ENCODE measurements at regions not wholly inside any gene's neighbourhood (a gene's known extent, or its start where the extent isn't known, plus 50 kb on each side); places are given as distances from the start of the nearest gene placed in this dataset.
A peak's percentile ranks its signal among the peaks of the same experiment; 100 is the strongest.
"Not testable (repeated sequence)": the region's sequence is repeated elsewhere in the genome, so short reads cannot be mapped to it uniquely, and the experiment has no call there.

DNA sequence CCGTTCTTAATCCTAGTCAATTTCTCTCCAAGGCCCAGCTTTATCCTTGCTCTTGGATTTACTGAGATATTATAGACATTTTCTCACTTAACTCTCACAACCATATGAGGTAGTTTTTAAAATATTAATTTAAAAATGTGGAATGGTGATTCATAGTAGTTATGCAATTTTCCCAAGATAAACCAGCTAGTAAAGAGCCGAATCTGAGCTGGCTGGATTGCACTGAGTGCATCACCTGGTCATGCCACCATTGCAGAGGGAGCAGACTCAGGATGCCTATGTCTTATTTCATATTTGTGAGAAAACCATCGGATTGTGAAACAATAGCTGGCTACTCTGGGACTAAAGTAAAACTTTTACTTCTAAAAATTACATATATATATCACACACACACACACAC, 494.0 kb downstream of the KCNT2 start:
- Histone ChIP-seq H3K4me1 (peaks cover 5 to 7% of the 10 kb centered on the region in 2 donors), H3K9me3 (no peaks in the 10 kb centered on the region), H3K4me3 (replicated peaks in 1 of 3) (no peak overlapping the region), H3K27ac (peak overlapping the region in 1 of 3 donors; percentile 81), H3K27me3 (no peaks in the 10 kb centered on the region), H3K36me3 (no peaks in the 10 kb centered on the region)
- WGBS, 2 donors, result 77 to 86% methylated on average over 3 of the region's 3 CpGs
- intact Hi-C loops (cut with DNase I), result no loop called here
- DNase-seq, result no peak
- TF ChIP-seq POLR2A (IDR thresholded peaks at IDR 0.05) (no peak), CTCF (IDR thresholded peaks at IDR 0.05) (no peak)

- H3K27ac ChIP-seq; DNase-seq; H3K4me3 ChIP-seq (replicated peaks in 1 of 3); H3K36me3 ChIP-seq; H3K4me1 ChIP-seq; intact Hi-C loops (cut with DNase I); H3K9me3 ChIP-seq; H3K27me3 ChIP-seq: not testable (repeated sequence)
- 87 to 90% methylated on average over 5 of the region's 5 CpGs for WGBS, 2 donors
Measured at GRCh38 chr1:196108990-196109389, 499.2 kb downstream of the KCNT2 start.

DNA sequence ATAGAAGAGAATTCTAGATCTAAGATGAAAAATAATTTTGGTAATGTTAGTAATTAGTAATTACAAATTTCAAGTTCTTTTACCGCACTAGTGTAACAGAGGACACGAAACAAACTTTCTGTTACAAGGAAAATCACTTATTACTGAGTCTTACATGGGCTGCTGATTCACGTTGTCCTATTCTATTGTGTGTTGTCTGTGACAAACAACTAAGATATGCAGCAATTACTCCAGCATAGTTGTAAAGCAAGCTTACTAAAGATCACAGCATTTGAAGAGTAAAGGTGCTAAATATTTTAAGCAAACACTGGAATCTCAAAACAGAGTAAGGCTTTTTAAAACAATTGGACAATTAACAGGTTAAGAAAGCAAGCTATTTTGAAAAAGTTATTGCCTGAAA, 502.3 kb downstream of the KCNT2 start:
- Histone ChIP-seq H3K27ac (no peak overlapping the region), H3K9me3 (no peaks in the 10 kb centered on the region), H3K4me1 (no peaks in the 10 kb centered on the region), H3K4me3 (replicated peaks in 1 of 3) (no peak overlapping the region), H3K36me3 (no peaks in the 10 kb centered on the region), H3K27me3 (no peaks in the 10 kb centered on the region)
- DNase-seq, result no peak
- 68% methylated on average over 3 of the region's 3 CpGs for WGBS, 2 donors
- TF ChIP-seq CTCF (IDR thresholded peaks at IDR 0.05) (no peak), POLR2A (IDR thresholded peaks at IDR 0.05) (no peak)
- intact Hi-C loops (cut with DNase I), result no loop called here

- Histone ChIP-seq H3K27me3 (no peaks in the 10 kb centered on the region), H3K4me1 (no peaks in the 10 kb centered on the region), H3K4me3 (replicated peaks in 1 of 3) (no peak overlapping the region), H3K36me3 (no peaks in the 10 kb centered on the region), H3K27ac (no peak overlapping the region), H3K9me3 (no peaks in the 10 kb centered on the region)
- intact Hi-C loops (cut with DNase I), result no loop called here
- no peak for TF ChIP-seq CTCF (IDR thresholded peaks at IDR 0.05)
- TF ChIP-seq POLR2A (IDR thresholded peaks at IDR 0.05), result no peak
- no peak for DNase-seq
- 87 to 89% methylated on average over 1 of the region's 1 CpG for WGBS, 2 donors
Measured at GRCh38 chr1:196102826-196103225, 505.4 kb downstream of the KCNT2 start.

GRCh38 chr1:196098000-196098399, 510.2 kb downstream of the KCNT2 start:
- DNase-seq, result no peak
- no peaks in the 10 kb centered on the region for H3K36me3 ChIP-seq
- no peak overlapping the region for H3K27ac ChIP-seq
- no peak overlapping the region for H3K4me3 ChIP-seq (replicated peaks in 1 of 3)
- no peaks in the 10 kb centered on the region for H3K9me3 ChIP-seq
- intact Hi-C loops (cut with DNase I), result no loop called here
- TF ChIP-seq CTCF (IDR thresholded peaks at IDR 0.05), result no peak
- no peak for TF ChIP-seq POLR2A (IDR thresholded peaks at IDR 0.05)
- H3K4me1 ChIP-seq, result no peaks in the 10 kb centered on the region
- no peaks in the 10 kb centered on the region for H3K27me3 ChIP-seq

DNA sequence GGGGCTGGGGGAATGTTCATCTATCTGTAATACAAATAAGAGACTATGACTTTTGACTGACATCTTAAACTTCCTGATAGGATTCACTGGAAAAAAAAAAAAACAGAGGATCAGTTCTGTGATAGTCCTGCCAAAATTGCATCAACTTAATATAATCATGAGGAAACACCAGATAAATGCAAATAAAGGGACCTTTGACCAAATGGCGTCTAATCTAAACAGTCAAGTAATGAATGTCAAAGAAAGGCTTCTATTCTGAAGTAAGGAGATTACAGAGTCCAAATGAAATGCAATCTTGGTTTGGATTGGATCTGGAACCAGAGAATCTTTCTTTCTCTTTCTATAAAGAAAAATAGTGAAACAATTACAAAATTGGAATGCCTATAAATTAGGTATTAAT, 513.4 kb downstream of the KCNT2 start:
- H3K27me3 ChIP-seq, result no peaks in the 10 kb centered on the region
- no peak for TF ChIP-seq CTCF (IDR thresholded peaks at IDR 0.05)
- TF ChIP-seq POLR2A (IDR thresholded peaks at IDR 0.05), result no peak
- H3K36me3 ChIP-seq, result no peaks in the 10 kb centered on the region
- H3K4me1 ChIP-seq, result no peaks in the 10 kb centered on the region
- no peak overlapping the region for H3K4me3 ChIP-seq (replicated peaks in 1 of 3)
- no peaks in the 10 kb centered on the region for H3K9me3 ChIP-seq
- intact Hi-C loops (cut with DNase I), result no loop called here
- DNase-seq, result no peak
- H3K27ac ChIP-seq, result no peak overlapping the region
- WGBS, 2 donors, result 84 to 91% methylated on average over 1 of the region's 1 CpG

Measured in thyroid gland (tissue), 4 donors.